T-cell (primary cell): ENCODE measurements at regions not wholly inside any gene's neighbourhood (a gene's known extent, or its start where the extent isn't known, plus 50 kb on each side); places are given as distances from the start of the nearest gene placed in this dataset.
"Not testable (repeated sequence)": the region's sequence is repeated elsewhere in the genome, so short reads cannot be mapped to it uniquely, and the experiment has no call there.

Experiments used
- ATAC-seq, 4 experiments: fragments of 200-7000 bp in 3 of 4; fragments of 150-1000 bp in 1 of 4; cut with Tn5 transposase; replicated peaks in 1 of 4; 1 replicate in 3 of 4; 2 replicates in 1 of 4; pipeline ENCODE4 v1.10.0; 2021; ENCODE audit warnings: moderate library complexity in 3 of 4, mild to moderate bottlenecking in 2 of 4, moderate number of reproducible peaks in 1 of 4
- CTCF ChIA-PET, 2 donors: fragments of 300-600 bp; sonication (Branson Sonifier 250); formaldehyde crosslinking; loops; one replicate each; lab custom pipeline; 2022; ENCODE audit warnings: antibody characterized with exemption in 2 of 2; lab: Charles Lee
- POLR2A ChIA-PET, 2 donors: fragments of 300-600 bp; sonication (Branson Sonifier 250); formaldehyde crosslinking; loops; one replicate each; lab custom pipeline; 2022; ENCODE audit warnings: antibody characterized with exemption in 2 of 2; lab: Charles Lee
- DNase-seq, 35 experiments: peaks; one replicate each; pipeline versions ENCODE4 v3.0.0 to v3.0.0-alpha.2; 2013 to 2023
- H3K27ac ChIP-seq: one replicate; pipeline ENCODE4 v1.5.1; 2013; ENCODE audit warnings: low read length
- H3K27me3 ChIP-seq, 2 experiments: replicated peaks in 1 of 2; 1 replicate in 1 of 2; 2 replicates in 1 of 2; pipeline versions ENCODE4 v1.6.1 to v1.7.0; 2013; ENCODE audit warnings: low read length in 1 of 2, mixed read lengths in 1 of 2; ENCODE audit not compliant: control insufficient read depth in 2 of 2, insufficient read depth in 2 of 2; ENCODE audit errors: extremely low read depth in 1 of 2
- H3K36me3 ChIP-seq, 2 donors: 1 replicate in 1 of 2; 2 replicates in 1 of 2; pipeline versions ENCODE4 v1.6.1 to v1.7.0; 2013; ENCODE audit warnings: low read length in 1 of 2; ENCODE audit not compliant: control insufficient read depth in 2 of 2, insufficient read depth in 1 of 2; ENCODE audit errors: extremely low read depth in 1 of 2
- H3K4me1 ChIP-seq, 2 experiments: 1 replicate in 1 of 2; 2 replicates in 1 of 2; pipeline versions ENCODE4 v1.6.1 to v1.7.0; 2013; ENCODE audit warnings: low read length in 2 of 2, mixed read lengths in 1 of 2; ENCODE audit not compliant: insufficient read depth in 2 of 2, control insufficient read depth in 1 of 2; ENCODE audit errors: extremely low read depth in 1 of 2
- H3K4me3 ChIP-seq, 2 donors: 1 replicate in 1 of 2; 2 replicates in 1 of 2; pipeline versions ENCODE4 v1.5.1 to v1.7.0; 2013; ENCODE audit warnings: mild to moderate bottlenecking in 2 of 2, low read length in 1 of 2, moderate library complexity in 1 of 2; ENCODE audit not compliant: control insufficient read depth in 1 of 2; ENCODE audit errors: extremely low read depth in 1 of 2
- H3K9me3 ChIP-seq: 2 replicates; pipeline ENCODE4 v1.7.0; 2013
- H3K27ac Mint-ChIP-seq, 2 donors: one replicate each; pipeline ENCODE4 v1.8.0; 2020 to 2021; ENCODE audit warnings: mild to moderate bottlenecking in 2 of 2, mixed read lengths in 2 of 2
- H3K27me3 Mint-ChIP-seq, 2 donors: one replicate each; pipeline ENCODE4 v1.8.0; 2021 to 2022; ENCODE audit warnings: mixed read lengths in 2 of 2
- H3K36me3 Mint-ChIP-seq: one replicate; pipeline ENCODE4 v1.8.0; 2021; ENCODE audit warnings: mixed read lengths
- H3K4me1 Mint-ChIP-seq, 3 donors: one replicate each; pipeline ENCODE4 v1.8.0; 2020 to 2022; ENCODE audit warnings: mixed read lengths in 3 of 3, mild to moderate bottlenecking in 1 of 3
- H3K4me3 Mint-ChIP-seq, 3 donors: one replicate each; pipeline ENCODE4 v1.8.0; 2020 to 2022; ENCODE audit warnings: mild to moderate bottlenecking in 3 of 3, mixed read lengths in 3 of 3, moderate library complexity in 3 of 3
- H3K9me3 Mint-ChIP-seq, 3 donors: one replicate each; pipeline ENCODE4 v1.8.0; 2020 to 2022; ENCODE audit warnings: mixed read lengths in 3 of 3
- WGBS: methylation state at CpG from one replicate; pipeline ENCODE4 v1.1.5; 2013; ENCODE audit warnings: missing lambda C conversion rate; ENCODE audit not compliant: insufficient coverage; 5-methylcytosine and 5-hydroxymethylcytosine counted together

GRCh38 chr2:75432761-75433361 lies 127.9 kb downstream of the EVA1A start:
- H3K9me3 Mint-ChIP-seq, result no peaks in the 10 kb centered on the region
- H3K36me3 Mint-ChIP-seq, result no peaks in the 10 kb centered on the region
- WGBS, result 83% methylated on average over 3 of the region's 4 CpGs
- H3K27ac Mint-ChIP-seq, result no peak overlapping the region
- ChIA-PET POLR2A (interaction anchor here in 1 of 2 donors (0.7 kb wide), 1 partner anchor 10 kb away, joined by 3 read pairs; no protein-coding TSS in a partner anchor), CTCF (no interaction called here)
- H3K27me3 ChIP-seq, result peaks cover 0 to 9% of the 10 kb centered on the region in 2 experiments
- no peak overlapping the region for H3K4me3 ChIP-seq
- H3K9me3 ChIP-seq, result no peaks in the 10 kb centered on the region
- H3K4me1 ChIP-seq, result peaks cover 0 to 4% of the 10 kb centered on the region in 2 experiments
- DNase-seq (no peak), ATAC-seq (no peak)
- peaks cover 11 to 25% of the 10 kb centered on the region in 2 donors for H3K27me3 Mint-ChIP-seq
- peaks cover 0 to 3% (median 0%) of the 10 kb centered on the region in 3 donors for H3K4me1 Mint-ChIP-seq
- H3K36me3 ChIP-seq, result no peaks in the 10 kb centered on the region
- no peak overlapping the region for H3K4me3 Mint-ChIP-seq
- H3K27ac ChIP-seq, result no peak overlapping the region

- peaks cover 0 to 3% (median 0%) of the 10 kb centered on the region in 3 donors for H3K4me1 Mint-ChIP-seq
- no peaks in the 10 kb centered on the region for H3K9me3 Mint-ChIP-seq
- H3K27me3 Mint-ChIP-seq, result peaks cover 19 to 33% of the 10 kb centered on the region in 2 donors
- DNase-seq, result no peak
- WGBS, result 67% methylated on average over 1 of the region's 1 CpG
- H3K4me3 ChIP-seq, result no peak overlapping the region
- no peak overlapping the region for H3K4me3 Mint-ChIP-seq
- H3K36me3 ChIP-seq, result no peaks in the 10 kb centered on the region
- no peaks in the 10 kb centered on the region for H3K9me3 ChIP-seq
- H3K36me3 Mint-ChIP-seq, result no peaks in the 10 kb centered on the region
- H3K27me3 ChIP-seq, result peaks cover 0 to 9% of the 10 kb centered on the region in 2 experiments
- ChIA-PET CTCF (no interaction called here), POLR2A (no interaction called here)
- no peak overlapping the region for H3K27ac Mint-ChIP-seq
- no peak for ATAC-seq
- no peak overlapping the region for H3K27ac ChIP-seq
- peaks cover 0 to 4% of the 10 kb centered on the region in 2 experiments for H3K4me1 ChIP-seq
Measured at GRCh38 chr2:75431763-75432162, 129.0 kb downstream of the EVA1A start.

DNA sequence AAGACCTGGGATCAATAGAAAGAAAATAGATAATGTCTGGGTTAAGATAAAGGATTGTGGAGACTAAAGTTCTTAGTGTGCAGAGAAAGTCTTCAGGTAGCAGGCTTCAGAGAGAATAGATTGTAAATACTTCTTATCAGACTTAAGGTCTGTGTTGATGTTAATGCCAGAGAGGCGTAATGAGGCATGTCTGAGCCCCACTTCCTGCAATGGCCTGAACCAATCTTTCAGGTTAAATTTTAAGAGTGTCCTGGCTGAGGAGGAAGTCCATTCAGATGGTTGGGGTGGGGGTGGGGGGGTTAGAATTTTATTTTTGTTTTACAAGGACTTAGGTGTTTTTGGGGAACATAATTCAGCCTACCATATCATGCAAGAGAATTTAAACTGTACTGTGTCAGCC lies 129.5 kb downstream of the EVA1A start:
- ATAC-seq (no peak), DNase-seq (no peak)
- H3K27me3 Mint-ChIP-seq, result peaks cover 19 to 33% of the 10 kb centered on the region in 2 donors
- no peak overlapping the region for H3K4me3 Mint-ChIP-seq
- no peak overlapping the region for H3K4me3 ChIP-seq
- no peaks in the 10 kb centered on the region for H3K9me3 Mint-ChIP-seq
- H3K27me3 ChIP-seq, result peaks cover 0 to 9% of the 10 kb centered on the region in 2 experiments
- no peak overlapping the region for H3K27ac ChIP-seq
- 100% methylated on average over 1 of the region's 1 CpG for WGBS
- H3K9me3 ChIP-seq, result no peaks in the 10 kb centered on the region
- H3K27ac Mint-ChIP-seq, result no peak overlapping the region
- peaks cover 0 to 4% of the 10 kb centered on the region in 2 experiments for H3K4me1 ChIP-seq
- ChIA-PET CTCF (no interaction called here), POLR2A (no interaction called here)
- H3K36me3 Mint-ChIP-seq, result no peaks in the 10 kb centered on the region
- no peaks in the 10 kb centered on the region for H3K36me3 ChIP-seq
- H3K4me1 Mint-ChIP-seq, result peaks cover 0 to 3% (median 0%) of the 10 kb centered on the region in 3 donors

DNA sequence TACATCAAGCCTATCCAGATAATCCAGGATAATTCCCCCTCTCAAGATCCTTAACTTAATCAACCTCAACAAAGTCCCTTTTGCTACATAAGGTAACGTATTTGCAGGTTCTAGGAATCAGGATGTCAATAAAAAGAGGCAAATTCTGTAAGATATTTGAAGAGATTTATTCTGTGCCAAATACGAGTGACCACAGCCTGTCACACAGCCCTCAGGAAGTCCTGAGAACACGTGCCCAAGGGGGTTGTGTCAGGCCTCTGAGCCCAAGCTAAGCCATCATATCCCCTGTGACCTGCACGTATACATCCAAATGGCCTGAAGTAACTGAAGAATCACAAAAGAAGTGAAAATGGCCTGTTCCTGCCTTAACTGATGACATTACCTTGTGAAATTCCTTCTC lies 130.3 kb downstream of the EVA1A start:
- H3K27me3 ChIP-seq, H3K27ac Mint-ChIP-seq, H3K9me3 ChIP-seq, CTCF ChIA-PET, H3K27ac ChIP-seq, DNase-seq, POLR2A ChIA-PET, H3K4me1 Mint-ChIP-seq, H3K36me3 Mint-ChIP-seq, ATAC-seq, H3K4me3 ChIP-seq, H3K9me3 Mint-ChIP-seq, H3K4me1 ChIP-seq, H3K36me3 ChIP-seq, H3K4me3 Mint-ChIP-seq: not testable (repeated sequence)
- WGBS, result 76% methylated on average over 3 of the region's 4 CpGs
- H3K27me3 Mint-ChIP-seq, result peaks cover 22 to 38% of the 10 kb centered on the region in 2 donors

DNA sequence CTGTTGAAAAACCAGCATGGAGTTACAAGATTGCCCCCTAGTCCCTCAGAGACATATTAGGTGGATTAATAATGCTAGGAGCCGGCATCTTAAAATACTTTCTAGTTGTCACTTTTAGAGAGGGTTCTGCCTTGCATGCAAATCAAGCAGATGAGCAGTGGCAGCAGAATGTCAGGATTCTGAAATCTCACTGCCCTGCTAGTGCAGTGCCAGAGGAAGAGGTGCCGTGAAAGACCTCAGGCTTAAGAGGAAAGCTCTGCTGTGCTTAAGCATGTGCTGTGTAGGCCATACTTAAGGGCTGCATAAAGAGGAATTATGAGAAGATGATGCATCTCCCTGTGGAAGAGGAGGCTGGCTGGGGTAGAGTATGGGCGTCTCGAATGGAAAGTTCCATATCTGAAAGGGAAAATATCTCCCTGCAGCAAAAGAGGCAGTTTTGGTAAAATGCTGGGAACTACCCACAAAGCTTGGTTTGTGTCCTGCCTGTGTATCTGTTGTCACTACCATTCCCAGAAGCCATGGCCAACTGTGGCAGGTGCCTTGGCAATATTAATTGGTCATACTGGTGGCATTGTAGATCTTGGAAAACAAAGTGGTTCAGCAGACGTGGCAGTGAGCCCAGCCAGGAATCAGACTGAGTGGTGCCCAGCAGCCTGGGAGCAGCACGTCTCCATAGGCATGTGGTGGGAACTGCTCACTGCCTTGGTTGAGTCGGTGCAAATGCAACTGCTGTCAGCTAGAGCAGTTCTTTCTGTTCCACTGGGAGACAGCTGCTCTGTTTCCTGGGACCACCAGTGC lies 131.9 kb downstream of the EVA1A start:
- Mint-ChIP-seq H3K36me3 (no peaks in the 10 kb centered on the region), H3K9me3 (no peaks in the 10 kb centered on the region), H3K27ac (no peak overlapping the region), H3K27me3 (peaks cover 28 to 32% of the 10 kb centered on the region in 2 donors), H3K4me3 (no peak overlapping the region), H3K4me1 (peaks cover 0 to 3% (median 0%) of the 10 kb centered on the region in 3 donors)
- DNase-seq, result no peak
- Histone ChIP-seq H3K9me3 (no peaks in the 10 kb centered on the region), H3K36me3 (no peaks in the 10 kb centered on the region), H3K4me1 (peaks cover 0 to 4% of the 10 kb centered on the region in 2 experiments), H3K27ac (no peak overlapping the region), H3K4me3 (no peak overlapping the region), H3K27me3 (peaks cover 0 to 15% of the 10 kb centered on the region in 2 experiments)
- WGBS, result 72% methylated on average over 7 of the region's 7 CpGs
- ChIA-PET CTCF (no interaction called here), POLR2A (no interaction called here)
- ATAC-seq, result no peak

GRCh38 chr2:75428060-75428459 lies 132.7 kb downstream of the EVA1A start:
- H3K36me3 ChIP-seq, result no peaks in the 10 kb centered on the region
- WGBS, result no CpG with 5 or more reads among the region's 2 CpGs
- CTCF ChIA-PET, result interaction anchor here in 1 of 2 donors (0.7 kb wide), 1 partner anchor 10 kb away, joined by 3 read pairs; no protein-coding TSS in a partner anchor
- Mint-ChIP-seq H3K4me3 (no peak overlapping the region), H3K36me3 (no peaks in the 10 kb centered on the region), H3K27ac (no peak overlapping the region), H3K27me3 (peaks cover 28 to 32% of the 10 kb centered on the region in 2 donors), H3K4me1 (peaks cover 0 to 3% (median 0%) of the 10 kb centered on the region in 3 donors), H3K9me3 (no peaks in the 10 kb centered on the region)
- no peak for ATAC-seq
- no peak overlapping the region for H3K27ac ChIP-seq
- DNase-seq, result no peak
- no peak overlapping the region for H3K4me3 ChIP-seq
- peaks cover 0 to 11% of the 10 kb centered on the region in 2 experiments for H3K27me3 ChIP-seq
- H3K9me3 ChIP-seq, result no peaks in the 10 kb centered on the region
- H3K4me1 ChIP-seq, result peaks cover 0 to 4% of the 10 kb centered on the region in 2 experiments
- POLR2A ChIA-PET, result no interaction called here
